ENCODE measurements at regions not wholly inside any gene's neighbourhood (a gene's known extent, or its start where the extent isn't known, plus 50 kb on each side); places are given as distances from the start of the nearest gene placed in this dataset.

GRCh38 chr9:31519826-31520225, 864.6 kb upstream of the ACO1 start:
- Histone ChIP-seq H2AFZ (ENCODE audit: low read depth, low read length, poor library complexity, severe bottlenecking) (no peak overlapping the region), H3K79me2 (ENCODE audit: insufficient read depth, low read length) (no peaks in the 10 kb centered on the region), H3K9me2 (ENCODE audit: insufficient read depth) (no peaks in the 10 kb centered on the region), H3K36me3 (ENCODE audit: control insufficient read depth in 1 of 2, insufficient read depth in 2 of 2, low read length in 2 of 2) (no peaks in the 10 kb centered on the region), H3K27ac (ENCODE audit: low read depth, low read length) (no peak overlapping the region), H3K4me1 (ENCODE audit: control insufficient read depth in 1 of 2, insufficient read depth in 2 of 2, low read length in 2 of 2) (no peaks in the 10 kb centered on the region), H3K27me3 (ENCODE audit: insufficient read depth, low read length) (no peaks in the 10 kb centered on the region), H3K4me3 (replicated peaks in 1 of 2; ENCODE audit: low read depth in 1 of 2, low read length in 2 of 2) (no peak overlapping the region), H3K9me3 (ENCODE audit: control insufficient read depth in 1 of 2, insufficient read depth in 1 of 2, low read depth in 1 of 2, low read length in 2 of 2) (no peaks in the 10 kb centered on the region; a peak in 1 of 4 replicates), H3K4me2 (ENCODE audit: low read length) (no peak overlapping the region), H3K9ac (ENCODE audit: low read length) (no peak overlapping the region), H4K20me1 (ENCODE audit: insufficient read depth) (no peaks in the 10 kb centered on the region)
- no peak for TF ChIP-seq EZH2 (IDR thresholded peaks at IDR 0.05)
- no peak for TF ChIP-seq SIN3A (IDR thresholded peaks at IDR 0.05; ENCODE audit: low read depth)
- no peak for TF ChIP-seq ZFX (IDR thresholded peaks at IDR 0.05)
- TF ChIP-seq CTCF (IDR thresholded peaks at IDR 0.05 in 2 of 3, conservative IDR thresholded peaks at IDR 0.05 in 1 of 3; ENCODE audit: borderline replicate concordance in 1 of 3, insufficient read depth in 1 of 3, low read depth in 2 of 3, low read length in 2 of 3) = no peak
- TF ChIP-seq ZNF274 (IDR thresholded peaks at IDR 0.05; ENCODE audit: low read depth, low read length) = no peak
- TF ChIP-seq SRF (IDR thresholded peaks at IDR 0.05; ENCODE audit: low read depth) = no peak
- no peak for TF ChIP-seq ZBTB33 (IDR thresholded peaks at IDR 0.05; ENCODE audit: extremely low read depth, insufficient replicate concordance, low read length)
- no peak for TF ChIP-seq CBX3 (IDR thresholded peaks at IDR 0.05; ENCODE audit: low read depth)
- no peak for TF ChIP-seq POLR2AphosphoS5 (IDR thresholded peaks at IDR 0.05; ENCODE audit: low read depth, low read length)
- RAD21 ChIA-PET (ENCODE audit: low non-redundant PET in 1 of 2, low total read pairs in 2 of 2, uncharacterized antibody in 2 of 2, unreplicated experiment in 2 of 2) = no interaction called here
- CTCF ChIA-PET = no interaction called here
- DNase-seq (ENCODE audit: low read depth, low spot score) (no peak), ATAC-seq (no peak)
- BruUV-seq (replicated peaks) = no TSS peak
- POLR2A ChIA-PET = no interaction called here
- intact Hi-C loops (cut with micrococcal nuclease) = no loop called here
